ENCODE measurements at regions not wholly inside any gene's neighbourhood (a gene's known extent, or its start where the extent isn't known, plus 50 kb on each side); places are given as distances from the start of the nearest gene placed in this dataset.

GRCh38 chr10:28246023-28246422 lies 56.8 kb downstream of the MPP7 start:
- FAIRE-seq (no peak), DNase-seq (no peak)
- Histone ChIP-seq H3K27me3 (ENCODE audit: control insufficient read depth, insufficient read depth, low read length) (no peaks in the 10 kb centered on the region), H3K36me3 (ENCODE audit: control insufficient read depth in 2 of 3, insufficient read depth in 3 of 3, low read length in 3 of 3) (no peaks in the 10 kb centered on the region), H3K27ac (ENCODE audit: low read depth in 2 of 2, low read length in 2 of 2) (no peak overlapping the region), H3K4me1 (ENCODE audit: control insufficient read depth in 2 of 3, insufficient read depth in 2 of 3, low read depth in 1 of 3, low read length in 3 of 3) (peaks cover 0 to 2% (median 0%) of the 10 kb centered on the region in 3 donors), H3K4me3 (ENCODE audit: low read length in 3 of 3) (no peak overlapping the region), H3K9ac (ENCODE audit: low read length in 3 of 3) (no peak overlapping the region), H3K9me3 (ENCODE audit: control insufficient read depth in 2 of 3, insufficient read depth in 1 of 3, low read length in 3 of 3) (no peaks in the 10 kb centered on the region)
- no peak for TF ChIP-seq CTCF (IDR thresholded peaks at IDR 0.05; ENCODE audit: borderline replicate concordance, extremely low read depth, insufficient read depth)
- intact Hi-C loops (cut with DNase I): loop anchor here (5.0 kb wide), 1 partner anchor 141 kb away; no protein-coding TSS in a partner anchor

- intact Hi-C loops (cut with DNase I): no loop called here
- Histone ChIP-seq H3K9me3 (ENCODE audit: control insufficient read depth in 2 of 3, insufficient read depth in 1 of 3, low read length in 3 of 3) (no peaks in the 10 kb centered on the region), H3K36me3 (ENCODE audit: control insufficient read depth in 2 of 3, insufficient read depth in 3 of 3, low read length in 3 of 3) (no peaks in the 10 kb centered on the region), H3K4me1 (ENCODE audit: control insufficient read depth in 2 of 3, insufficient read depth in 2 of 3, low read depth in 1 of 3, low read length in 3 of 3) (peaks cover 0 to 2% (median 0%) of the 10 kb centered on the region in 3 donors), H3K27me3 (ENCODE audit: control insufficient read depth, insufficient read depth, low read length) (no peaks in the 10 kb centered on the region), H3K4me3 (ENCODE audit: low read length in 3 of 3) (no peak overlapping the region), H3K9ac (ENCODE audit: low read length in 3 of 3) (no peak overlapping the region), H3K27ac (ENCODE audit: low read depth in 2 of 2, low read length in 2 of 2) (no peak overlapping the region)
- no peak for FAIRE-seq
- no peak for DNase-seq
- no peak for TF ChIP-seq CTCF (IDR thresholded peaks at IDR 0.05; ENCODE audit: borderline replicate concordance, extremely low read depth, insufficient read depth)
These were observed 58.9 kb downstream of the MPP7 start for GRCh38 chr10:28243923-28244322.

GRCh38 chr10:28242555-28243204 lies 60.2 kb downstream of the MPP7 start:
- Histone ChIP-seq H3K9ac (ENCODE audit: low read length in 3 of 3) (no peak overlapping the region), H3K4me1 (ENCODE audit: control insufficient read depth in 2 of 3, insufficient read depth in 2 of 3, low read depth in 1 of 3, low read length in 3 of 3) (peaks cover 0 to 2% (median 0%) of the 10 kb centered on the region in 3 donors), H3K27ac (ENCODE audit: low read depth in 2 of 2, low read length in 2 of 2) (no peak overlapping the region), H3K27me3 (ENCODE audit: control insufficient read depth, insufficient read depth, low read length) (no peaks in the 10 kb centered on the region), H3K4me3 (ENCODE audit: low read length in 3 of 3) (no peak overlapping the region), H3K36me3 (ENCODE audit: control insufficient read depth in 2 of 3, insufficient read depth in 3 of 3, low read length in 3 of 3) (no peaks in the 10 kb centered on the region), H3K9me3 (ENCODE audit: control insufficient read depth in 2 of 3, insufficient read depth in 1 of 3, low read length in 3 of 3) (no peaks in the 10 kb centered on the region)
- TF ChIP-seq CTCF (IDR thresholded peaks at IDR 0.05; ENCODE audit: borderline replicate concordance, extremely low read depth, insufficient read depth): no peak
- DNase-seq (no peak), FAIRE-seq (no peak)
- intact Hi-C loops (cut with DNase I): no loop called here
